H1 (cell line): ENCODE measurements at regions not wholly inside any gene's neighbourhood (a gene's known extent, or its start where the extent isn't known, plus 50 kb on each side); places are given as distances from the start of the nearest gene placed in this dataset.

Source experiments
- EGR1 ChIP-seq: IDR thresholded peaks from 2 replicates; pipeline ENCODE4 v1.6.1; 2011; ENCODE audit warnings: low read depth, low read length, borderline replicate concordance
- POLR2A ChIP-seq, 2 experiments: IDR thresholded peaks; 1 replicate in 1 of 2; 2 replicates in 1 of 2; pipeline ENCODE4 v1.6.1; 2011; ENCODE audit warnings: low read depth in 2 of 2, low read length in 2 of 2, mild to moderate bottlenecking in 2 of 2; ENCODE audit errors: control extremely low read depth in 1 of 2
- SP2 ChIP-seq: IDR thresholded peaks from 2 replicates; pipeline ENCODE4 v1.6.1; 2012; ENCODE audit warnings: mild to moderate bottlenecking, low read length, inconsistent platforms
- SUZ12 ChIP-seq: fragments of 200-600 bp; sonication (generic); IDR thresholded peaks from 2 replicates; pipeline ENCODE4 v1.6.1; 2012; ENCODE audit warnings: mild to moderate bottlenecking, inconsistent platforms, low read length, moderate library complexity, mixed read lengths
- TCF12 ChIP-seq: IDR thresholded peaks from 2 replicates; pipeline ENCODE4 v1.6.1; 2011; ENCODE audit warnings: low read depth, mild to moderate bottlenecking, low read length

- no peak for TF ChIP-seq EGR1
- no peak for TF ChIP-seq POLR2A (IDR thresholded peaks at IDR 0.05; ENCODE audit: control extremely low read depth in 1 of 2, low read depth in 2 of 2, low read length in 2 of 2)
- no peak for TF ChIP-seq SP2
- TF ChIP-seq TCF12, result no peak
- TF ChIP-seq SUZ12, result no peak
Measured at GRCh38 chr6:169101036-169101805, 152.4 kb downstream of the THBS2 start (continued).
